ENCODE measurements at regions not wholly inside any gene's neighbourhood (a gene's known extent, or its start where the extent isn't known, plus 50 kb on each side); places are given as distances from the start of the nearest gene placed in this dataset.

- no peak for TF ChIP-seq CBX5 (IDR thresholded peaks at IDR 0.05; ENCODE audit: low read depth, low read length)
- TF ChIP-seq SUZ12 (IDR thresholded peaks at IDR 0.05; ENCODE audit: low read length): no peak
- TF ChIP-seq GABPA (IDR thresholded peaks at IDR 0.05; ENCODE audit: borderline replicate concordance, insufficient read depth, low read length): no peak
- no peak for TF ChIP-seq NRF1 (IDR thresholded peaks at IDR 0.05; ENCODE audit: low read depth, low read length)
- TF ChIP-seq POLR2AphosphoS5 (IDR thresholded peaks at IDR 0.05; ENCODE audit: low read depth, low read length): no peak
- TF ChIP-seq KDM4A (IDR thresholded peaks at IDR 0.05; ENCODE audit: low read depth, low read length, severe bottlenecking): no peak
These were observed 61.4 kb upstream of the TLE3 start (continued) for GRCh38 chr15:70159001-70159712.

Data from H1 (cell line).